Smooth muscle cell (in vitro differentiated cells): ENCODE measurements at regions not wholly inside any gene's neighbourhood (a gene's known extent, or its start where the extent isn't known, plus 50 kb on each side); places are given as distances from the start of the nearest gene placed in this dataset.

Source experiments
- DNase-seq: peaks from one replicate; lab custom pipeline; 2025; ENCODE audit not compliant: unreplicated experiment; lab: John Stamatoyannopoulos, UW
- H2AFZ ChIP-seq: fragments of 200-600 bp; sonication (generic); 2 replicates; pipeline ENCODE4 v1.6.0; 2016; ENCODE audit warnings: antibody characterized with exemption, low read depth, mild to moderate bottlenecking
- H3F3A ChIP-seq: fragments of 200-600 bp; sonication (generic); 2 replicates; pipeline ENCODE4 v1.6.0; 2017; ENCODE audit warnings: antibody characterized with exemption, low read depth
- H3K27ac ChIP-seq: fragments of 200-600 bp; sonication (generic); 2 replicates; pipeline ENCODE4 v1.5.1; 2016; ENCODE audit warnings: low read depth, mild to moderate bottlenecking
- H3K27me3 ChIP-seq: fragments of 200-600 bp; sonication (generic); 2 replicates; pipeline ENCODE4 v1.6.1; 2016; ENCODE audit warnings: low read depth, mild to moderate bottlenecking
- H3K36me3 ChIP-seq: fragments of 200-600 bp; sonication (generic); 2 replicates; pipeline ENCODE4 v1.5.1; 2016; ENCODE audit warnings: low read depth
- H3K4me1 ChIP-seq: fragments of 200-600 bp; sonication (generic); 2 replicates; pipeline ENCODE4 v1.5.1; 2016; ENCODE audit warnings: low read depth
- H3K4me2 ChIP-seq: fragments of 200-600 bp; sonication (generic); 2 replicates; pipeline ENCODE4 v1.6.0; 2016; ENCODE audit warnings: mild to moderate bottlenecking
- H3K4me3 ChIP-seq: fragments of 200-600 bp; sonication (generic); 2 replicates; pipeline ENCODE4 v1.5.1; 2016; ENCODE audit warnings: mild to moderate bottlenecking
- H3K79me2 ChIP-seq: fragments of 200-600 bp; sonication (generic); 2 replicates; pipeline ENCODE4 v1.6.0; 2016; ENCODE audit warnings: low read depth, mild to moderate bottlenecking
- H3K9ac ChIP-seq: fragments of 200-600 bp; sonication (generic); 2 replicates; pipeline ENCODE4 v1.6.0; 2016; ENCODE audit warnings: low read depth
- H3K9me3 ChIP-seq: fragments of 200-600 bp; sonication (generic); replicated peaks from 2 replicates; pipeline ENCODE4 v1.5.1; 2016; ENCODE audit warnings: low read depth
- H4K20me1 ChIP-seq: fragments of 200-600 bp; sonication (generic); 2 replicates; pipeline ENCODE4 v1.6.0; 2016; ENCODE audit warnings: low read depth
- WGBS: methylation state at CpG from one replicate; pipeline ENCODE4 v1.1.7; 2016; ENCODE audit warnings: low lambda C conversion rate; 5-methylcytosine and 5-hydroxymethylcytosine counted together
- TF ChIP-seq, protein P1 (sequence below): fragments of 200-600 bp; sonication (generic); IDR thresholded peaks from 2 replicates; pipeline ENCODE4 v1.5.1; 2017; ENCODE audit warnings: borderline replicate concordance, mild to moderate bottlenecking, antibody characterized with exemption; ENCODE audit not compliant: insufficient read depth, poor library complexity, severe bottlenecking

DNA sequence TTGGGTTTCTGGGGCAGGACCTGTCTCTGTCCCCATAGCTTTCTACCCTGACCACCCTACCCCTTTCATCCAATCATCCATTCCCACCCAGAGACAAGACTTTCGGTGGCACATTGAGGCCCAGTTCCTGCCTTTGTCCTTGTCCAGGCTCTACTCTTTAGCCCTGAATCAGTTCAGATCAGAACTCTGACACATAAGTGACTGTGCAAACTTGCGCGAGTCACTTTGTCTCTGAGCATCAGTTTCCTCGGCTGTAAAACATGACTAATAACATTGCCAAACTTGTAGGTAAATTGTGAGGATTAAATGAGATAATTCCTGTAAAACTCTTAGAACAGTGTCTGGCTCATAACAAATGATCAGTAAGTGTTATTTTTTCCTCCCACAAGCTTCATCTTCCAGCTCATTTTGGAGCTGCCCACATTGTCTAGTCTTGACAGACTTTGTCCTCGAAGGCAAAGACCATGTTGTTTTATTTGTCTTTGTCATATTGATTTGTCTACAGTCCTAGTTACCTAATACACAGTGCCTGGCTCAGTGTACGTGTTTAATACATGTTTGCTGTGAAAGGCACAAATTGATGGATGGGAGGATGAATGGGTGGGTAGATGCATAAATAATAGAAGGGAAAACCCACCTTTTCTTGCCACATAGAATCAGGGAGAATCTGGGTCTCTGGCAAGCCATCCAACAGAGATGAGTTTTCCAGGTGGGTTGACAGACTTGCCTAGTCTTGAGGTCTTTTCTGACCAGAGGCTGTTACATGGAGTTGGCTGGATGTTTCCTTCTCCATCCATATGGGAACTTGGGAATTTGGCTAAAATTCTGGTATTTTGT, 262.9 kb downstream of the OMA1 start:
- Histone ChIP-seq H3K4me3 (no peak overlapping the region), H3K27ac (no peak overlapping the region), H2AFZ (no peak overlapping the region), H4K20me1 (no peaks in the 10 kb centered on the region), H3F3A (no peaks in the 10 kb centered on the region), H3K9me3 (no peaks in the 10 kb centered on the region), H3K9ac (no peak overlapping the region), H3K4me2 (no peak overlapping the region), H3K4me1 (no peaks in the 10 kb centered on the region), H3K36me3 (no peaks in the 10 kb centered on the region), H3K79me2 (no peaks in the 10 kb centered on the region), H3K27me3 (no peaks in the 10 kb centered on the region)
- TF ChIP-seq, protein P1, sequence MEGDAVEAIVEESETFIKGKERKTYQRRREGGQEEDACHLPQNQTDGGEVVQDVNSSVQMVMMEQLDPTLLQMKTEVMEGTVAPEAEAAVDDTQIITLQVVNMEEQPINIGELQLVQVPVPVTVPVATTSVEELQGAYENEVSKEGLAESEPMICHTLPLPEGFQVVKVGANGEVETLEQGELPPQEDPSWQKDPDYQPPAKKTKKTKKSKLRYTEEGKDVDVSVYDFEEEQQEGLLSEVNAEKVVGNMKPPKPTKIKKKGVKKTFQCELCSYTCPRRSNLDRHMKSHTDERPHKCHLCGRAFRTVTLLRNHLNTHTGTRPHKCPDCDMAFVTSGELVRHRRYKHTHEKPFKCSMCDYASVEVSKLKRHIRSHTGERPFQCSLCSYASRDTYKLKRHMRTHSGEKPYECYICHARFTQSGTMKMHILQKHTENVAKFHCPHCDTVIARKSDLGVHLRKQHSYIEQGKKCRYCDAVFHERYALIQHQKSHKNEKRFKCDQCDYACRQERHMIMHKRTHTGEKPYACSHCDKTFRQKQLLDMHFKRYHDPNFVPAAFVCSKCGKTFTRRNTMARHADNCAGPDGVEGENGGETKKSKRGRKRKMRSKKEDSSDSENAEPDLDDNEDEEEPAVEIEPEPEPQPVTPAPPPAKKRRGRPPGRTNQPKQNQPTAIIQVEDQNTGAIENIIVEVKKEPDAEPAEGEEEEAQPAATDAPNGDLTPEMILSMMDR, result no peak
- DNase-seq, result no peak
- 46% methylated on average over 6 of the region's 6 CpGs for WGBS

DNA sequence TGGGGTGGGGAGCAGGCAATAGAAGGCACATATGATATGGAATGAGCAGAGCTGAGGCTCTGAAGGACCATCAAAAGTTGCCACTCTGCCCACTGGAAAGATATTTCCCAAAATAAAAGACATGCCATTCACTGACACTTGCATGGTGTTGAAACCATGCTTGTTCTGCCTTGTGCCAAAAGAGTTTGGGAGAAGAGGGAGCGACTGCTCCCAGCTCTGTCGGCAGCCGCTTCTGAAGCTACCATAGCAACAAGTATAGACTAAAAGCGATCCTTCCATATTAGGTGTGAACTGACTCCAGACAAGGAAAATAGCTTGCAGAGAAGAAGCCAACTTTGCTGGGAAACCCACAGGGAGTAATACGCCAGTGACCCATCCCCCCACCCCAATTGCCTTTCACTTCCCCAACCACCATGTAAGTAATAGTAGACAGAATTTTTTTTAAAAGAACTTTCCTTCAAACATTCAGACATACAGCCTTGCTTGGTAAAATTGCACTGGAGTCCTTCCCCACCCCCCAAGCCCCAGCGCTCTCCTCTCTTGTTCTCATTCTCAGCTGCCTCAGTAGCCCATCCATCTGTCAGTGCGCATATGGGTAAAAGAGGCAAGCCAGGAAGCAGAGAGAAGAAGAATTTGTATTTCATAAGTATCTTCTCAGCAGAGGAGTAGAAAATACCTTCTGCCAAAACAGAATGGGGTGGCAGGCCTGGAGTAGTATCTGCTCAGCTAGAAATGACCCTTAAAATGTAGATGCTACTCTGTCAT, 263.7 kb downstream of the OMA1 start:
- Histone ChIP-seq H3K9me3 (no peaks in the 10 kb centered on the region), H3K4me3 (no peak overlapping the region), H3K27ac (no peak overlapping the region), H3K4me1 (no peaks in the 10 kb centered on the region), H4K20me1 (no peaks in the 10 kb centered on the region), H3K9ac (no peak overlapping the region), H2AFZ (no peak overlapping the region), H3K36me3 (no peaks in the 10 kb centered on the region), H3K79me2 (no peaks in the 10 kb centered on the region), H3K4me2 (no peak overlapping the region), H3K27me3 (no peaks in the 10 kb centered on the region), H3F3A (no peaks in the 10 kb centered on the region)
- WGBS, result 72% methylated on average over 7 of the region's 7 CpGs
- DNase-seq, result no peak
- TF ChIP-seq, protein P1, result no peak

DNA sequence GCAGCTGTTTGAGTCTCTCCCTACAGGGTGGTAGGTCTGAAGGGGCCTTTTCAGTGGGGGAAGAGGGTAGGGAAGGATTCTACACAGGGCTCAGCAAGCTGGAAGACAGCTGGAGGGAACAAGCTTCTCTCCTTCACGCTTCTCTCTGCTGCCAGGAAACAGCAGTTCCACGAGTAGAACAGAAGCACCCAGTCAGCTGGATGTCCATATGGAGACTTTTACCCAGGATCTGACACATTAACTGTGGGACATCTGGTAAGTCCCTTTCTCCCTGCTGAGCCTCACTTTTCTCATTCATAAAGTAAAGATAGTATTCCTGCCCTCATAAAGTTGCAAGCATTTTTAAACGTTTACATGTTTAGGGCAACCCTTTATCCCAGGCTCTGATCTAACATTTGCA, 280.3 kb downstream of the OMA1 start:
- TF ChIP-seq, protein P1, result no peak
- H4K20me1 ChIP-seq, result no peaks in the 10 kb centered on the region
- no peaks in the 10 kb centered on the region for H3K4me1 ChIP-seq
- H2AFZ ChIP-seq, result no peak overlapping the region
- H3K27ac ChIP-seq, result no peak overlapping the region
- H3F3A ChIP-seq, result no peaks in the 10 kb centered on the region
- no peaks in the 10 kb centered on the region for H3K27me3 ChIP-seq
- no peak overlapping the region for H3K4me2 ChIP-seq
- no peak overlapping the region for H3K4me3 ChIP-seq
- DNase-seq, result no peak
- no peak overlapping the region for H3K9ac ChIP-seq
- WGBS, result 48% methylated on average over 3 of the region's 3 CpGs
- H3K36me3 ChIP-seq, result no peaks in the 10 kb centered on the region
- H3K79me2 ChIP-seq, result no peaks in the 10 kb centered on the region
- no peaks in the 10 kb centered on the region for H3K9me3 ChIP-seq
